Neural cell (in vitro differentiated cells): ENCODE measurements at regions not wholly inside any gene's neighbourhood (a gene's known extent, or its start where the extent isn't known, plus 50 kb on each side); places are given as distances from the start of the nearest gene placed in this dataset.

ENCODE experiments used
- EP300 ChIP-seq: fragments of 450-650 bp; conservative IDR thresholded peaks from 2 replicates; pipeline ENCODE4 v1.6.1; 2014; ENCODE audit warnings: antibody characterized with exemption, mild to moderate bottlenecking, moderate library complexity; ENCODE audit not compliant: poor library complexity, severe bottlenecking
- MXI1 ChIP-seq: fragments of 450-650 bp; conservative IDR thresholded peaks from 2 replicates; pipeline ENCODE4 v1.6.1; 2014; ENCODE audit warnings: antibody characterized with exemption, mild to moderate bottlenecking; ENCODE audit not compliant: poor library complexity, severe bottlenecking
- TF ChIP-seq, protein P1 (sequence below): fragments of 450-650 bp; IDR thresholded peaks from 2 replicates; pipeline ENCODE4 v1.5.1; 2014; ENCODE audit warnings: antibody characterized with exemption, mild to moderate bottlenecking, moderate library complexity; ENCODE audit not compliant: poor library complexity, severe bottlenecking
- TF ChIP-seq, protein P2 (sequence below): IDR thresholded peaks from 2 replicates; pipeline ENCODE4 v1.6.1; 2012; ENCODE audit warnings: borderline replicate concordance

DNA sequence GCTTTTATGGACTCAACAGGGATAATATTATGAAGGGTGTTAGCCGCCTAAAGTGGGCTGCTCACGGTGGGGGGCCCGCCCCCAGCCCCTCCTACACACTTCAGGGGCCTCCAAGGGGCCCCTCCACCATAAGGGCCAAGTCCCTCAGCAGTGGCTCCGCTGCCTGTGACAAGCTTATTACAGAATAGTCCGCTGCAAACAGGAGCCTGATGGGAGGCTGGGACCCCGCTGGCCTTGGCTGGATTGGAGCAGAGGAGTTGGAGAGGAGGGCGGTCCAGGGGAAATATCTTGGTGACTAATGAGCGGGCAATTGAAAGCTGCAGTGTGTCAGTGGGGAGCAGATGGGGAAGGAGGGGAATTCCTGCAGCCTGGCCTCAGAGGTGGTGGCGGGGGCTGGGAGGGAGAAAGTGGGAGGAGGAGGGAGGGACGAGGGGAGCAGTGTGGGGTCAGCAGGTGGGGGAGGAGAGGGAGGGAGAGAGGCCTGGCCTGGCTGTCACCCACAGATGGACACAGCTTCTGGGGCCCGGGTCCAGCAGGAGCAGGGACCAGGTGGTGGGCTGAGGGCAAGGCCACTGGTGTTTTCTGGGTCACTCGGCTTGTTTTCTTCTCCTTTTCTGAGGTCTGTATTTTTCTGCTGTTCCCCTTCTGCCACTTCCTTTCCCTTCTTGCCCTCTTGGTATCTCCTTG lies 57.6 kb upstream of the FOXP4 start:
- TF ChIP-seq, protein P1, sequence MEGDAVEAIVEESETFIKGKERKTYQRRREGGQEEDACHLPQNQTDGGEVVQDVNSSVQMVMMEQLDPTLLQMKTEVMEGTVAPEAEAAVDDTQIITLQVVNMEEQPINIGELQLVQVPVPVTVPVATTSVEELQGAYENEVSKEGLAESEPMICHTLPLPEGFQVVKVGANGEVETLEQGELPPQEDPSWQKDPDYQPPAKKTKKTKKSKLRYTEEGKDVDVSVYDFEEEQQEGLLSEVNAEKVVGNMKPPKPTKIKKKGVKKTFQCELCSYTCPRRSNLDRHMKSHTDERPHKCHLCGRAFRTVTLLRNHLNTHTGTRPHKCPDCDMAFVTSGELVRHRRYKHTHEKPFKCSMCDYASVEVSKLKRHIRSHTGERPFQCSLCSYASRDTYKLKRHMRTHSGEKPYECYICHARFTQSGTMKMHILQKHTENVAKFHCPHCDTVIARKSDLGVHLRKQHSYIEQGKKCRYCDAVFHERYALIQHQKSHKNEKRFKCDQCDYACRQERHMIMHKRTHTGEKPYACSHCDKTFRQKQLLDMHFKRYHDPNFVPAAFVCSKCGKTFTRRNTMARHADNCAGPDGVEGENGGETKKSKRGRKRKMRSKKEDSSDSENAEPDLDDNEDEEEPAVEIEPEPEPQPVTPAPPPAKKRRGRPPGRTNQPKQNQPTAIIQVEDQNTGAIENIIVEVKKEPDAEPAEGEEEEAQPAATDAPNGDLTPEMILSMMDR = no peak
- TF ChIP-seq EP300 = no peak
- peak; percentile 1 for TF ChIP-seq MXI1
- TF ChIP-seq, protein P2, sequence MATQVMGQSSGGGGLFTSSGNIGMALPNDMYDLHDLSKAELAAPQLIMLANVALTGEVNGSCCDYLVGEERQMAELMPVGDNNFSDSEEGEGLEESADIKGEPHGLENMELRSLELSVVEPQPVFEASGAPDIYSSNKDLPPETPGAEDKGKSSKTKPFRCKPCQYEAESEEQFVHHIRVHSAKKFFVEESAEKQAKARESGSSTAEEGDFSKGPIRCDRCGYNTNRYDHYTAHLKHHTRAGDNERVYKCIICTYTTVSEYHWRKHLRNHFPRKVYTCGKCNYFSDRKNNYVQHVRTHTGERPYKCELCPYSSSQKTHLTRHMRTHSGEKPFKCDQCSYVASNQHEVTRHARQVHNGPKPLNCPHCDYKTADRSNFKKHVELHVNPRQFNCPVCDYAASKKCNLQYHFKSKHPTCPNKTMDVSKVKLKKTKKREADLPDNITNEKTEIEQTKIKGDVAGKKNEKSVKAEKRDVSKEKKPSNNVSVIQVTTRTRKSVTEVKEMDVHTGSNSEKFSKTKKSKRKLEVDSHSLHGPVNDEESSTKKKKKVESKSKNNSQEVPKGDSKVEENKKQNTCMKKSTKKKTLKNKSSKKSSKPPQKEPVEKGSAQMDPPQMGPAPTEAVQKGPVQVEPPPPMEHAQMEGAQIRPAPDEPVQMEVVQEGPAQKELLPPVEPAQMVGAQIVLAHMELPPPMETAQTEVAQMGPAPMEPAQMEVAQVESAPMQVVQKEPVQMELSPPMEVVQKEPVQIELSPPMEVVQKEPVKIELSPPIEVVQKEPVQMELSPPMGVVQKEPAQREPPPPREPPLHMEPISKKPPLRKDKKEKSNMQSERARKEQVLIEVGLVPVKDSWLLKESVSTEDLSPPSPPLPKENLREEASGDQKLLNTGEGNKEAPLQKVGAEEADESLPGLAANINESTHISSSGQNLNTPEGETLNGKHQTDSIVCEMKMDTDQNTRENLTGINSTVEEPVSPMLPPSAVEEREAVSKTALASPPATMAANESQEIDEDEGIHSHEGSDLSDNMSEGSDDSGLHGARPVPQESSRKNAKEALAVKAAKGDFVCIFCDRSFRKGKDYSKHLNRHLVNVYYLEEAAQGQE = no peak
